ENCODE measurements at regions not wholly inside any gene's neighbourhood (a gene's known extent, or its start where the extent isn't known, plus 50 kb on each side); places are given as distances from the start of the nearest gene placed in this dataset.
"Not testable (repeated sequence)": the region's sequence is repeated elsewhere in the genome, so short reads cannot be mapped to it uniquely, and the experiment has no call there.

DNA sequence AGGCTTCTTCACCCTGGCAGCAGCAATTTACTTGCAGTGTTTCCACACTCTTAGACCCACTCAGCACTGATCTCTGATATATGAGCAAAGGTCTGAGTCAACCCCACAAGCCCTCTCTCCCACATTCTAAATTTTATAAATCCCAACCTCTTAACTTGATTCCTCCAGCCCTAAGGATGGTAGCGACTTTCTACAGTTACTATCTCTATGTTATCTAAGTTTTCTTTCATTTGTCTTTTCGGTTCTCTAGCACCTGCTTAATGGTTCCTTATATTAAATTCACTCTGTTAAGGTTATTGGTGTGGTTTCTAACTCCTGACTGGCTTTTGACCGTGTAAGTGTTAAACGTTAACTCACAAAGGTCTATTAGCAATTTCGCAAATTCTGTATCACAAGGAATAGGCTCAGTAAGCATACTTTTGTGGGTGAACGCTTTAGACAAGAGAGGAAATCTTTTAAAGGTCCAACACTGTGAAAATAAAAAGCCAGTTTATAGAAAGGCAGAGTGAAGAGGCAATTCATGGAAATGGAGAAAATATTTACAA, 99.3 kb downstream of the DLEU7 start:
- Histone ChIP-seq H3K9me3 (ENCODE audit: insufficient read depth, low read length, severe bottlenecking) (no peaks in the 10 kb centered on the region), H3K4me3 (ENCODE audit: low read depth in 1 of 2, low read length in 2 of 2) (no peak overlapping the region), H3K4me1 (ENCODE audit: insufficient read depth, low read length) (peaks cover 25% of the 10 kb centered on the region), H4K20me1 (ENCODE audit: insufficient read depth, low read length) (no peaks in the 10 kb centered on the region), H3K79me2 (ENCODE audit: insufficient read depth, low read length) (no peaks in the 10 kb centered on the region), H3K27me3 (ENCODE audit: insufficient read depth, low read length, poor library complexity) (no peaks in the 10 kb centered on the region), H3K36me3 (ENCODE audit: insufficient read depth, low read length) (no peaks in the 10 kb centered on the region), H3K27ac (ENCODE audit: low read length) (0 out of 2 replicates have a peak overlapping the region, but pooled peaks have one; percentile 4), H3K9ac (ENCODE audit: low read depth, low read length) (no peak overlapping the region), H2AFZ (ENCODE audit: low read depth, low read length) (no peak overlapping the region; the same call in 1 of the 2 replicates), H3K4me2 (ENCODE audit: insufficient read depth, low read length) (no peak overlapping the region)
- no peak for TF ChIP-seq EZH2 (IDR thresholded peaks at IDR 0.05; ENCODE audit: borderline replicate concordance, low read depth, low read length, severe bottlenecking)
- TF ChIP-seq, protein P1, sequence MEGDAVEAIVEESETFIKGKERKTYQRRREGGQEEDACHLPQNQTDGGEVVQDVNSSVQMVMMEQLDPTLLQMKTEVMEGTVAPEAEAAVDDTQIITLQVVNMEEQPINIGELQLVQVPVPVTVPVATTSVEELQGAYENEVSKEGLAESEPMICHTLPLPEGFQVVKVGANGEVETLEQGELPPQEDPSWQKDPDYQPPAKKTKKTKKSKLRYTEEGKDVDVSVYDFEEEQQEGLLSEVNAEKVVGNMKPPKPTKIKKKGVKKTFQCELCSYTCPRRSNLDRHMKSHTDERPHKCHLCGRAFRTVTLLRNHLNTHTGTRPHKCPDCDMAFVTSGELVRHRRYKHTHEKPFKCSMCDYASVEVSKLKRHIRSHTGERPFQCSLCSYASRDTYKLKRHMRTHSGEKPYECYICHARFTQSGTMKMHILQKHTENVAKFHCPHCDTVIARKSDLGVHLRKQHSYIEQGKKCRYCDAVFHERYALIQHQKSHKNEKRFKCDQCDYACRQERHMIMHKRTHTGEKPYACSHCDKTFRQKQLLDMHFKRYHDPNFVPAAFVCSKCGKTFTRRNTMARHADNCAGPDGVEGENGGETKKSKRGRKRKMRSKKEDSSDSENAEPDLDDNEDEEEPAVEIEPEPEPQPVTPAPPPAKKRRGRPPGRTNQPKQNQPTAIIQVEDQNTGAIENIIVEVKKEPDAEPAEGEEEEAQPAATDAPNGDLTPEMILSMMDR (IDR thresholded peaks at IDR 0.05; ENCODE audit: borderline replicate concordance, extremely low read depth, low read length, poor library complexity, severe bottlenecking) = no peak
- DNase-seq (no peak), ATAC-seq (ENCODE audit: insufficient read depth, low read depth) (no peak)

DNA sequence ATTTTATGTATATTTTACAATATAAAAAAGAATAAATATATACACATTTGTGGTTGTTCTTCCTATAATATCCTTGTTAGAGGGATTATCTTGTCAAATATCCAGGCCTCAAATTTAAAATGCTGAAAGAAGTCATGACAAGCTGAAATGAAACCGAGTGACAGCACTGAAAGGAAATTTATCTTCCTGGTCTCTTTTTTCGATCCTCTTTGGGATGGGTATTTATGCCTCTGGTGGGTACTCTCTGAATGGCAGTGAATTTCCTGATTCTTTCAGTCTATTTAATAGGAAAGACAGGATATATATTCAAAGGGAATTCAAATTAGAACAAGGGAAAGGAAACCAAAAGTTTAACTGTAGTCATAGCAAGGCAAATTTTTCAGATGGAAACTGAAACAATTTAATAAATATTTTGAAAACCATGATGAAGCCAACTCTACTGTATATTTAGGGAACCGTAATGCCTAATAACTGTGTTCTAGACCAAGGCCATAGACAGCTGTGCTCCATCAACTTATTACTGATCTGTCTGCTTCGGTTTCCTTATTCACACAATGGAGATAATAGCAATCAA, 97.9 kb downstream of the DLEU7 start:
- no peak overlapping the region for H2AFZ ChIP-seq (ENCODE audit: low read depth, low read length)
- ATAC-seq (ENCODE audit: insufficient read depth, low read depth) (no peak), DNase-seq (no peak)
- no peaks in the 10 kb centered on the region for H4K20me1 ChIP-seq (ENCODE audit: insufficient read depth, low read length)
- no peaks in the 10 kb centered on the region for H3K27me3 ChIP-seq (ENCODE audit: insufficient read depth, low read length, poor library complexity)
- TF ChIP-seq, protein P1 (IDR thresholded peaks at IDR 0.05; ENCODE audit: borderline replicate concordance, extremely low read depth, low read length, poor library complexity, severe bottlenecking) = peak; percentile 17
- no peak for TF ChIP-seq EZH2 (IDR thresholded peaks at IDR 0.05; ENCODE audit: borderline replicate concordance, low read depth, low read length, severe bottlenecking)
- no peaks in the 10 kb centered on the region for H3K36me3 ChIP-seq (ENCODE audit: insufficient read depth, low read length)
- H3K27ac ChIP-seq (ENCODE audit: low read length) = no peak overlapping the region
- peaks cover 25% of the 10 kb centered on the region for H3K4me1 ChIP-seq (ENCODE audit: insufficient read depth, low read length)
- no peak overlapping the region for H3K4me2 ChIP-seq (ENCODE audit: insufficient read depth, low read length)
- no peak overlapping the region for H3K9ac ChIP-seq (ENCODE audit: low read depth, low read length)
- no peaks in the 10 kb centered on the region for H3K9me3 ChIP-seq (ENCODE audit: insufficient read depth, low read length, severe bottlenecking)
- no peaks in the 10 kb centered on the region for H3K79me2 ChIP-seq (ENCODE audit: insufficient read depth, low read length)
- H3K4me3 ChIP-seq (ENCODE audit: low read depth in 1 of 2, low read length in 2 of 2) = no peak overlapping the region

DNA sequence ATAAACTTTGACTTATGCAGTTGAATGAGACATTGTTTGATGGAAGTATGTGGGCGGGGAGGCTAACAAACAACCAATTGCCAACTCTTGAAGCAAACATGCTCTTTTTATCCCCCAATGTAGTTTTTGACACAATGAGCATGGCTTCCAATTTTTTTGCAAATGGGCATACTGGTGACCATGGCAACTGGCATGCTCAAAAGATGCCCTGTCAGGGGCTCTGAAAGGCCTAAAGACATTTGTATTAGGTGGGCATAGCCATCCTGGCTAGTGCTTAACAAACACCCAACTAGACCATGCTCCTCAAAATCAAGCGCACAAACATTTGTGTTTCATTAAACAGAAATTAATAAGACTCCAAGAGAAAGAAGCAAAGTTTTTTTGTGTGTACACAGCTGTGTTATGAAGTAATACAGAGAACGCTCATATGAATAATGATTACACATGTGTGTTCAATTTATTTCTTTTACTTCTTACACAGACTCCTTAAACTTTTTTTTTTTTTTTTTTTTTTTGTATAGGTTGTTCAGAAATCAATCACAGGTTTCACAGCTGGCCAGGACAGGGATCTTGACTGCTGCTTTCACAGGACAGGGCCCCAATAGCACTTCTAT, 95.6 kb downstream of the DLEU7 start:
- Histone ChIP-seq H3K27me3 (ENCODE audit: insufficient read depth, low read length, poor library complexity) (no peaks in the 10 kb centered on the region), H3K9ac (ENCODE audit: low read depth, low read length) (no peak overlapping the region), H3K4me3 (ENCODE audit: low read depth in 1 of 2, low read length in 2 of 2) (no peak overlapping the region), H3K4me1 (ENCODE audit: insufficient read depth, low read length) (peaks cover 15% of the 10 kb centered on the region), H2AFZ (ENCODE audit: low read depth, low read length) (no peak overlapping the region), H4K20me1 (ENCODE audit: insufficient read depth, low read length) (no peaks in the 10 kb centered on the region), H3K27ac (ENCODE audit: low read length) (no peak overlapping the region), H3K79me2 (ENCODE audit: insufficient read depth, low read length) (no peaks in the 10 kb centered on the region), H3K36me3 (ENCODE audit: insufficient read depth, low read length) (no peaks in the 10 kb centered on the region), H3K9me3 (ENCODE audit: insufficient read depth, low read length, severe bottlenecking) (no peaks in the 10 kb centered on the region), H3K4me2 (ENCODE audit: insufficient read depth, low read length) (no peak overlapping the region)
- TF ChIP-seq, protein P1 (IDR thresholded peaks at IDR 0.05; ENCODE audit: borderline replicate concordance, extremely low read depth, low read length, poor library complexity, severe bottlenecking) = no peak
- TF ChIP-seq EZH2 (IDR thresholded peaks at IDR 0.05; ENCODE audit: borderline replicate concordance, low read depth, low read length, severe bottlenecking) = no peak
- DNase-seq = no peak
- no peak for ATAC-seq (ENCODE audit: insufficient read depth, low read depth)

DNA sequence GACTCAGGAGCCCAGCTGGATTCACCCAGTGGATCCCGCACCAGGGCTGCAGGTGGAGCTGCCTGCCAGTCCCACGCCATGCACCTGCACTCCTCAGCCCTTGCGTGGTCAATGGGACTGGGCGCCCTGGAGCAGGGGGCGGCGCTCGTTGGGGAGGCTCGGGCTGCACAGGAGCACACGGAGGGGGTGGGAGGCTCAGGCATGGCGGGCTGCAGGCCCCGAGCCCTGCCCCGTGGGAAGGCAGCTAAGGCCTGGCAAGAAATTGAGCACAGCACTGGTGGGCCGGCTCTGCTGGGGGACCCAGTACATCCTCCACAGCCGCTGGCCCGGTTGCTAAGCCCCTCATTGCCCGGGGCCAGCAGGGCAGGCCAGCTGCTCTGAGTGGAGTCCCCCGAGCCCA, 90.3 kb downstream of the DLEU7 start:
- not testable (repeated sequence) for H3K27ac ChIP-seq (ENCODE audit: low read length); H3K27me3 ChIP-seq (ENCODE audit: insufficient read depth, low read length, poor library complexity); H3K4me2 ChIP-seq (ENCODE audit: insufficient read depth, low read length); H3K9me3 ChIP-seq (ENCODE audit: insufficient read depth, low read length, severe bottlenecking); H2AFZ ChIP-seq (ENCODE audit: low read depth, low read length); H3K4me3 ChIP-seq (ENCODE audit: low read depth in 1 of 2, low read length in 2 of 2); H4K20me1 ChIP-seq (ENCODE audit: insufficient read depth, low read length); H3K9ac ChIP-seq (ENCODE audit: low read depth, low read length); H3K36me3 ChIP-seq (ENCODE audit: insufficient read depth, low read length); ATAC-seq (ENCODE audit: insufficient read depth, low read depth); DNase-seq; H3K79me2 ChIP-seq (ENCODE audit: insufficient read depth, low read length)
- peaks cover 34% of the 10 kb centered on the region for H3K4me1 ChIP-seq (ENCODE audit: insufficient read depth, low read length)
